ENCODE measurements at regions not wholly inside any gene's neighbourhood (a gene's known extent, or its start where the extent isn't known, plus 50 kb on each side); places are given as distances from the start of the nearest gene placed in this dataset.

- TF ChIP-seq SIN3A (IDR thresholded peaks at IDR 0.05; ENCODE audit: borderline replicate concordance, insufficient read depth, low read length) (no peak), FOXP2 (optimal IDR thresholded peaks at IDR 0.05; ENCODE audit: borderline replicate concordance, extremely low read depth, extremely low read length, insufficient read depth) (no peak), TAF1 (IDR thresholded peaks at IDR 0.05; ENCODE audit: borderline replicate concordance, insufficient read depth, low read length) (no peak), POLR2AphosphoS5 (IDR thresholded peaks at IDR 0.05; ENCODE audit: low read depth, low read length) (no peak), REST (IDR thresholded peaks at IDR 0.05; ENCODE audit: insufficient read depth in 1 of 2, low read depth in 2 of 2, low read length in 2 of 2) (no peak)
These were observed 148.2 kb upstream of the PLPPR1 start for GRCh38 chr9:100880284-100880683.

GRCh38 chr9:100884518-100884917 is 144.0 kb upstream of the PLPPR1 start:
- TF ChIP-seq FOXP2 (optimal IDR thresholded peaks at IDR 0.05; ENCODE audit: borderline replicate concordance, extremely low read depth, extremely low read length, insufficient read depth): no peak
- TF ChIP-seq POLR2AphosphoS5 (IDR thresholded peaks at IDR 0.05; ENCODE audit: low read depth, low read length): no peak
- no peak for TF ChIP-seq REST (IDR thresholded peaks at IDR 0.05; ENCODE audit: insufficient read depth in 1 of 2, low read depth in 2 of 2, low read length in 2 of 2)
- TF ChIP-seq TAF1 (IDR thresholded peaks at IDR 0.05; ENCODE audit: borderline replicate concordance, insufficient read depth, low read length): no peak
- TF ChIP-seq SIN3A (IDR thresholded peaks at IDR 0.05; ENCODE audit: borderline replicate concordance, insufficient read depth, low read length): no peak

GRCh38 chr9:100890321-100890720 is 138.2 kb upstream of the PLPPR1 start:
- no peak for TF ChIP-seq FOXP2 (optimal IDR thresholded peaks at IDR 0.05; ENCODE audit: borderline replicate concordance, extremely low read depth, extremely low read length, insufficient read depth)
- no peak for TF ChIP-seq REST (IDR thresholded peaks at IDR 0.05; ENCODE audit: insufficient read depth in 1 of 2, low read depth in 2 of 2, low read length in 2 of 2)
- no peak for TF ChIP-seq SIN3A (IDR thresholded peaks at IDR 0.05; ENCODE audit: borderline replicate concordance, insufficient read depth, low read length)
- TF ChIP-seq POLR2AphosphoS5 (IDR thresholded peaks at IDR 0.05; ENCODE audit: low read depth, low read length): no peak
- no peak for TF ChIP-seq TAF1 (IDR thresholded peaks at IDR 0.05; ENCODE audit: borderline replicate concordance, insufficient read depth, low read length)

GRCh38 chr9:100911273-100911672 is 117.3 kb upstream of the PLPPR1 start:
- TF ChIP-seq REST (IDR thresholded peaks at IDR 0.05; ENCODE audit: insufficient read depth in 1 of 2, low read depth in 2 of 2, low read length in 2 of 2) (no peak), SIN3A (IDR thresholded peaks at IDR 0.05; ENCODE audit: borderline replicate concordance, insufficient read depth, low read length) (no peak), FOXP2 (optimal IDR thresholded peaks at IDR 0.05; ENCODE audit: borderline replicate concordance, extremely low read depth, extremely low read length, insufficient read depth) (no peak), POLR2AphosphoS5 (IDR thresholded peaks at IDR 0.05; ENCODE audit: low read depth, low read length) (no peak), TAF1 (IDR thresholded peaks at IDR 0.05; ENCODE audit: borderline replicate concordance, insufficient read depth, low read length) (no peak)

- TF ChIP-seq SIN3A (IDR thresholded peaks at IDR 0.05; ENCODE audit: borderline replicate concordance, insufficient read depth, low read length) (no peak), REST (IDR thresholded peaks at IDR 0.05; ENCODE audit: insufficient read depth in 1 of 2, low read depth in 2 of 2, low read length in 2 of 2) (no peak), TAF1 (IDR thresholded peaks at IDR 0.05; ENCODE audit: borderline replicate concordance, insufficient read depth, low read length) (no peak), POLR2AphosphoS5 (IDR thresholded peaks at IDR 0.05; ENCODE audit: low read depth, low read length) (no peak), FOXP2 (optimal IDR thresholded peaks at IDR 0.05; ENCODE audit: borderline replicate concordance, extremely low read depth, extremely low read length, insufficient read depth) (no peak)
These were observed 115.3 kb upstream of the PLPPR1 start for GRCh38 chr9:100913257-100913656.
